AG10803 (cell line): ENCODE measurements at regions not wholly inside any gene's neighbourhood (a gene's known extent, or its start where the extent isn't known, plus 50 kb on each side); places are given as distances from the start of the nearest gene placed in this dataset.
A peak's percentile ranks its signal among the peaks of the same experiment; 100 is the strongest.

Experiments
- DNase-seq: peaks from one replicate; pipeline ENCODE4 v3.0.0; 2010; ENCODE audit warnings: low read depth
- H3K4me3 ChIP-seq: 2 replicates; pipeline ENCODE4 v1.5.1; 2011; ENCODE audit warnings: mild to moderate bottlenecking, low read length, control low read depth
- TF ChIP-seq, protein P1 (sequence below): conservative IDR thresholded peaks from 2 replicates; pipeline ENCODE4 v1.5.1; 2011; ENCODE audit warnings: mild to moderate bottlenecking, low read length, control low read depth, inconsistent platforms

DNA sequence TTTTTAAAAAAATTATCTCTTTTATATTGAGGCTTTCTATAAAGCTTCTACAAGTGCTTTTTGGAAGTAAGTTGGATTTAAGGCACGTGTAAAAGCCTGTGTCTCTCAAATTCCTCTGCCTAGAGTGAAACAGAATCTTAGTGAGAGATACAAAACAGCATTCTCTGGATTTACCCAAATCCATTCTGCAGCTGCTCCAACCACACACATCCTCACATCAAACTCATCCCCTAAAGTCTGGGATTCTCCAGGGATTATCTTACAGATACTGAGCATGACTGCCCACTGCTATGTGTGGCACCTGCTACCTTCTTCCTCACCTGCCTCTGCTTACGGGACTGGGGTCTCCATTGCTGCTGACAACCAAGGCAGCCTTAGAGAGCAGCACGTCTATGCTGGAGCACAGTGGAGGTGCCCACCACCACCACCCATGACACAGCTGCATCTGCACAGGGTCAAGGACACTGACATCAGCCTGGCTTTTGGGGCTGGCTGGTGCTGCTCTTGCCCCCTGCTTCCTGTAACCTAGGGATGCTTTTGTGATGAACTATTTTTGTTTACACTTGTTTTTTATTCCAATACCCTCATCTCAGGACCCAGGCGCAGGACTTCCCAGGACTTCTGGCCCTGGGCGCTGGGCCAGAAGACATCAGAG, 139.2 kb upstream of the NAMPT start:
- no peak overlapping the region for H3K4me3 ChIP-seq
- TF ChIP-seq, protein P1, sequence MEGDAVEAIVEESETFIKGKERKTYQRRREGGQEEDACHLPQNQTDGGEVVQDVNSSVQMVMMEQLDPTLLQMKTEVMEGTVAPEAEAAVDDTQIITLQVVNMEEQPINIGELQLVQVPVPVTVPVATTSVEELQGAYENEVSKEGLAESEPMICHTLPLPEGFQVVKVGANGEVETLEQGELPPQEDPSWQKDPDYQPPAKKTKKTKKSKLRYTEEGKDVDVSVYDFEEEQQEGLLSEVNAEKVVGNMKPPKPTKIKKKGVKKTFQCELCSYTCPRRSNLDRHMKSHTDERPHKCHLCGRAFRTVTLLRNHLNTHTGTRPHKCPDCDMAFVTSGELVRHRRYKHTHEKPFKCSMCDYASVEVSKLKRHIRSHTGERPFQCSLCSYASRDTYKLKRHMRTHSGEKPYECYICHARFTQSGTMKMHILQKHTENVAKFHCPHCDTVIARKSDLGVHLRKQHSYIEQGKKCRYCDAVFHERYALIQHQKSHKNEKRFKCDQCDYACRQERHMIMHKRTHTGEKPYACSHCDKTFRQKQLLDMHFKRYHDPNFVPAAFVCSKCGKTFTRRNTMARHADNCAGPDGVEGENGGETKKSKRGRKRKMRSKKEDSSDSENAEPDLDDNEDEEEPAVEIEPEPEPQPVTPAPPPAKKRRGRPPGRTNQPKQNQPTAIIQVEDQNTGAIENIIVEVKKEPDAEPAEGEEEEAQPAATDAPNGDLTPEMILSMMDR, result no peak
- no peak for DNase-seq

DNA sequence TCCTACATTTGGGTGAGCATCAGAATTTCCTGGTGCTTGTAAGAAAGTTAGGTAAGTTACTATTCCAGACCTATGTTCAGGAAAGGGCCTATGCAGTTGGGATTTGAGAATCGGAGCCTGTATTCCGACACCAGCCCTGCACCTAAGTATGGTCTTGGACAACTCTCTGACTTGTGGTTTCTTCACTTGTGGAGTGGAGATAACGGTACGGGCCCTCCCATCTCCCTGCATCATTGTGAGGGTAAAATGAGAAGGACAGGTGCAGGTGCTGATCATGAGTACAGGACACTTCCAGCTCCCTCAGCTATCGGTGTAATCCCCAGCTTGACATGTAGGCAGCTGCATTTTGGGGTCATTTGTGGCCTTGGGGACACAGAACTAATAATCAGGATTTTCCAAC, 138.3 kb upstream of the NAMPT start:
- DNase-seq, result no peak
- TF ChIP-seq, protein P1, result no peak
- H3K4me3 ChIP-seq, result no peak overlapping the region

DNA sequence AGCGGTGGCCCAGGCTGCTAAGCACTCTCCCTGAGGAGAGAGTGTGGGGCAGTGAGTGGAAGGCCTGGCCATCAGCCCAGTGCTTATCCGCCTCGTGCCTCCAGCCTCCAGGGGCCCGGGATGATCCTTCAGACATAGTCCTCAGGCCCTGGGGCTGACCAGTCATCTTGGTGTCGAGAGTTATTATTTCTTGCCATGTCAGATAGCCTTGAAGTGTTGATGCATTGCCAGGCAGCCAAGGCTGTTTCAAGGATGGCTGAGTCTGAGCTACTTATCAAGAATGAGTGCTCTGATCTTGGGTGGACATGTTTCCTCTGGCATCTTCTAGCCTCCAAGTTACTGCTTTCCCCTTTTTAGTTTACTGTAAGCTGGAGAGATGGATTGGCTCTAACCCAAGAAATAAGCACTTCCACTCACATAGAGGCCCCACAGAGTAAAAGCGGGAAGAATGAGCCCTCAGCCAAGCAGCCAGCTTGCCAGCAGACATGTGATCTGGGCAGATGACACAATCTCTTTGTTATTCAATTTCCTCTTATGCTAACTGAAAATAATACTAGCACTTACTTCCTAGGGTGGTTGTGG, 136.5 kb upstream of the NAMPT start:
- TF ChIP-seq, protein P1, result no peak
- peak; percentile 91 for DNase-seq
- H3K4me3 ChIP-seq, result no peak overlapping the region

DNA sequence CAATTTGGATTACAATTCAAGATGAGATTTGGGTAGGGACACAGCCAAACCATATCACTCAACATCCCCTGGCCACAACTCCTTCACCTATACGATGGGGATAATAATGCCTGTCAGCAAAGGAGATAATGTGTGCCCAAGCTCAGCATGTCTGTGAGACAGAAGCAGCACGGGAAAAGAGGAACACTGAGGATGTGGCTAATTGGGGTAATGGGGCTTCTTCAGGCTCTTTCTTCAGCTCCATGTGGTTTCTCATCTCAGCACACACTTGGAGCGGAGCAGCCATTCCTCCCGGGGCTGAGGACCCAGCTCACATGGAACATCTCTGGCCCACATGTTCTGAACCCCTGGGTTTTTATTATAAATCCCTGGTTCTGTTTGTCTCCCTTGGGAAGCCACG, 136.0 kb upstream of the NAMPT start:
- DNase-seq, result no peak
- TF ChIP-seq, protein P1, result no peak
- H3K4me3 ChIP-seq, result no peak overlapping the region

DNA sequence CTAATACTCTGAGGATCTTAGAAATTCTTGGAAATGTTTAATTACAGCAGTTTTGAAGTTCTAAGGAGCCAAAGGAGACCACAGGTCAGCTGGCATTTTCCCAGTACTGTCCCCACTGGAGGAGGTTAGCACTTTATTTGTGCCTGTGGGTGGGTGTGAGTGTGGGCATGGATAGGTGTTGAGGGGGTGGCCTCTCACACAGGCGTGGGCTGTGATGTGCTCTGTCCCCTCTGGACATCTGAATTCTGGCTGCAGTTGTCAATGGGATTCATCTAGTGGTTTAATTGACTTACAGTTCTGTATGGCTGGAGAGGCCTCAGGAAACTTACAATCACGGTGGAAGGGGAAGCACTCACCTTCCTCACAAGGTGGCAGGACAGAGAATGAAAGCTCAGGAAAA, 135.4 kb upstream of the NAMPT start:
- no peak overlapping the region for H3K4me3 ChIP-seq
- TF ChIP-seq, protein P1, result no peak
- no peak for DNase-seq

DNA sequence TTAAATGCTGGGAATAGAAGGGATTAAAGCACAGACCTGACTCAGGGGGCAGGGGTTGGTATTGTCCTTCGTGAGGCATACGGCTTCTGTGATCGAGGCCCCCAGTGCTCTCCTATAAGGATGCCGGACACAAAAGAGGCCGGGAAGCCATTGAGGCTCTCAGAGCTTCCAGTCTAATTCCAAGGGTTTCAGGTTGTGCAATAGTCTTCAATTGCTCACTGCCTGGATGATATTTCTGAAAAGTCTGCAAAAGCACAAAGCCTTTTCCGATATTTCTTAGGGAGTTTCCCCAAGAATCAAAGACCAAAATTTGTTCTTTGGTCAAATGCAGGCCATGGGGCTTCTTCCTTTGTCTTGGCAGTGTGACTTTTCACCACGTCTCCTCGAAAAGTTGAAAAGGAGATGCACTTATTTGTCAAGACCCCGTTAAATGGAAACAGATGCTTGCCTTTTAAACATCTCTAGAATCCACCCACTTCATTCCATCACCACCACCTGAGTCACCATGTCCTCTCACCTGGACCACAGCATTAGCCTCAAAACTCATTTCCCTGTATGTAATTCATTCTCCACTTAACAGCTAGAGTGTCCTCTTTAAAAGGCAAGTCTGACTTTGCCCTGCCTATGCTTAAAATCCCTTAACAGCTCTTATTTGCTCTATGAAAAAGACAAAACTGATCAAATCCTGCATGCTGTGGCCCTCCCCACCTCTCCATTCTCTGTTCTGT, 134.8 kb upstream of the NAMPT start:
- TF ChIP-seq, protein P1, result no peak
- no peak overlapping the region for H3K4me3 ChIP-seq
- DNase-seq, result no peak

DNA sequence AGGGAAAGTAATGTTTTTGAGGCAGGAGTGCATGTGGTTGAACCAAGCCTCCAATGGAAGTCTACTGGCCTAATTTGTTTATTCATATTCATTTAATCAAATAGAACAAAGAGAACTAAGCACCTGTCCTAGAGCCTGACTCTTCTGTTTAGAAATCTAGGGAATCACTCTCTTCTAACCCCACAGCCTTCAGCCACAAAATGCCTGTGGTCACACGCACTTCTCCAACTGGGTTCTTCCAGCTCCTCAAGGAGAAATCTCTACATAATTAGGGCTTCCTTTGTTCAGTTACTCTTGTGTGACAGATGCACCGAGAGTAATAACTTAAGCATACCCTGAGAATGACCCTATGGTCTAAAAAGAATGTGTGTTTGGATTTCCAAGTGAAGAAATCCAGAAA, 133.7 kb upstream of the NAMPT start:
- DNase-seq, result peak; percentile 61
- TF ChIP-seq, protein P1, result no peak
- H3K4me3 ChIP-seq, result no peak overlapping the region
